HG03457 (cell line): ENCODE measurements at regions not wholly inside any gene's neighbourhood (a gene's known extent, or its start where the extent isn't known, plus 50 kb on each side); places are given as distances from the start of the nearest gene placed in this dataset.
"Not testable (repeated sequence)": the region's sequence is repeated elsewhere in the genome, so short reads cannot be mapped to it uniquely, and the experiment has no call there.

Experiments used
- ATAC-seq: cut with Tn5 transposase; IDR thresholded peaks from one replicate; pipeline ENCODE4 v1.9.1; 2021; ENCODE audit warnings: moderate number of reproducible peaks; ENCODE audit not compliant: unreplicated experiment

GRCh38 chr22:47356511-47357011, 594.1 kb downstream of the TBC1D22A start:
- ATAC-seq, result no peak

DNA sequence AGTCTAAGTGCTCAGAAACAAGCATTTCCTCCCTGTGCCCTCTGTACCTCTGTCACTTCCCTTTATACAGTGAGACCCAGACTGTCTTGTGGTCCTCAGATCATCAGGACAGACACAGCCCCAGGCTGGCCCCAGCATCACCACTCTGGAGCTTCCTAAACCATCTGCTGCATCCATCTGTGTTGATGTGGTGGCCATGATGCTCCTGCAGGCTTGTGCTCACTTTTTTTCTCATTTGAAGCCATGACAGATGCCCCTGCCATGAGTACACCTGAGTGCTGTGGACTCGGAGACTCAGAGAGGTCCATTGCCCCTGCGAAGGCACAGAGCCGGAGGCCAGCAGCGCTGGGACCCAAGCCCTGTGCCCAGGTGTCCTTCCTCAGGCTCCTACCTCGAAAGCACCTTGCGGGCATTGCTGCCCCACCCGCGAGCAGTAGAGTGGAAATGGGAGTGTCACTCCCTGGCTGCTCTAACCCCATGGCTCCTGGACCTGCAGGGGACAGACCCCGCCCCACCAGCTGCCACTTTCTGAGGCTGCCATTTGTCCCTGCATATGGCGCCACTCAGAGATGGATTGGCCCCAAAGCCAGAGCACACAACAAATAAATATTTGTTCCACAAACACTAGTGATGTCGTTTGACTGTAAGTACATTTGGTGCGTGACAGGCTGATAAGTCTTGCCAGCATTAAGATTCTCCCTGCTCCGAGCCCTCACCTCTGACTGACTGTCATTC, 593.5 kb downstream of the TBC1D22A start:
- no peak for ATAC-seq

GRCh38 chr22:47355388-47355725, 592.9 kb downstream of the TBC1D22A start:
- ATAC-seq, result no peak

DNA sequence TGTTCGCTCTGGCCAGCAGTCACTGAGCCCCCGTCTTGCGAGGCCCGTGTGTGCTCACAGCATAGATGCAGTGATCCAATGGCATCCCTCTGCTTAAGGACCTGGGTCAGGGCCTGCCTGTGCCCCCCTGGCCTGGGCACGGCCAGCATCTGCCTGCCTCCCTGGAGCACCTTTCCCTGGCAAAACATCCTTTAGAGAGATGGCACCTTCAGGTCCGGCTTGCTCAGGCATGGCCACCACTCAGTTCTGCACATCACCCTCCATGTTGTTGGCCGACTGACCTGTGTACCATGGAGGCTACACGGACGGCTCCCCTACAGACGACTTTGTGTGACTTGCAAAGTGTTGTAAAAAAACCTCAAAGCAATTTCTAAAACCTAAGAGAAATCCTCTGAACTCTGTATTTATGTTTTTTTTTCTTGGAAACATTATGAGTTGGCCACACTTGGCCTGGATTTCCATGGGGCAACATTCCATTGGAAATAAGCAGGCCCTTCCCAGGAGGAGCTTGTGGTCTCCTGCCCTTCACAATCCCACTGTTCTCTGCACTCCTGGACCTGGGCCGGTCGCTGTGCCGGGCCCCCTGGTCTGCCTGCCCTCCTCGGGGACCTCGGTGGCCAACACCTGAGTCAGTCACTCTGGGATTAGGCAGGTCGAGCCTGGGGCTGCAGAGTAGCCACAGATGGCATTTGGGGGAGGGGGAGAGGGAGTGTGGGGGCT, 592.4 kb downstream of the TBC1D22A start:
- no peak for ATAC-seq

DNA sequence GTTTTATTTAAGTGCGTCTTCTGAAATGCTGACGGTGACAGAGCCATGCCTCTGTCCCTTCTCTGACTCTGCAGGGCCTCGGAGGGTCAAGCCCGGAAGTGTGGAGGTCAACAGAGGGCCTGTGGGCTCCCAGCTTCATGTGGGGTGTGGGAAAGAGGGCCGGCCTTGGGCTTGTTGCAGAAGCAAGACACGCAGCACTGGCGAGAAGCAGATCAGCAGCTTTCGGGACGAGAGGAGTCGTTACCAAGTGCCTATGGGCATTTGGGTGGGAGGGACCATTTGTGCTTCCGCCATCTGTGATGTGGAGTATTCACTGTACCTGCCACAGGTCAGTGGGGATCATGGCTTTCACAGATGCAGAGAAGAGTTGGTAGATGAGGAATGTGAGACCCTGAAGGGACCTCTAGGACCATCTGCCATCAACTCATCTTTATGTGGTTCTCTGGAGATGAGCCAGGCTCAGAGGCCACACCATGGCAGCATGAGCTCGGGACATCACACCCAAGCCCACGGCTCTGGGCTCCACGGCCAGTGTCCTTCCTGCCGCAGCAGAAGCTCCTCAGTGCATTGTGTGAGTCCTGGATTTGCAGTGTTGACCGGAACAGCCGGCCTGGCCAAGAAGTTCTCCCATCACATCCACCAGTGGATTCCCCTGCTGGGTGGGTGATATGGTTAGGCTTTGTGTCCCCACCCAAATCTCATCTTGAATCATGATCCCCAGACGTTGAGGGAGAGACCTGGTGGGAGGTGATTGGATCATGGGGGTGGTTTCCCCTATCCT, 590.7 kb downstream of the TBC1D22A start:
- no peak for ATAC-seq

DNA sequence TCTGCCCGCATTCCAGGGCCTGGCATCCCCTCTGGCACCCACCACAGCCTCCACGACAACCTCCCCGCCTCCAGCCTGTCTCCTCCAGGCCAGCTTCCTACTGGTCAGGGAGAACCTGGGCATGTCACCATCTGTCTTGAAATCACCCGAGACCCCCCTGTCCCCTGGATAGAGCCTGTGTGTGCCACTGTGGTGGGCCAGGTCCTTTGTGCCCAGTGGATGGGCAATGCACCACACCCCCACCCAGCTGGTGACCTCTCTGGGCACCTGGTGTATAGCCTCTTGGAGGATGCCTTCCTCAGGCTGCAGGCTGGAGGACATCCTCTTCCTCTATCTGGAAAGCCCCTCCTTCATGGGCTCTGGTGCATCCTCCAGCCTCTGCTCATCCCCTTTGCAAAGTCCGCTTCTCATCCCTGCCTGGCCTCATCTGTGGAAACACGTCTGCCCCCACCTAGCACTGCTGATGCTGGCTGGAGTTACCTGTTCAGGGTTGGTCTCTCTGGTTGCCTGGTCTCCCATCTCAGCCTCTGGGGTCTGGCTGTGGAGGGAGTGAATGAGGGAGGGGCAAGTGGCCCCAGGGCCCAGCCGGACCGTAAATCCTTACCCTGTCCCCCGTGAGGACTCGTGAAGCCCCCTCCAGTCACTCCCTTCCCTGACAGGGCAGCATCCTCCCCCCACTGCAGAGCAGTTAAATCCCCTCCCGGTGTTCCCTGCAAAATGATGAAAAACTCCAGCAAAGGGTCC, 589.6 kb downstream of the TBC1D22A start:
- no peak for ATAC-seq

GRCh38 chr22:47346287-47346686, 583.8 kb downstream of the TBC1D22A start:
- not testable (repeated sequence) for ATAC-seq

DNA sequence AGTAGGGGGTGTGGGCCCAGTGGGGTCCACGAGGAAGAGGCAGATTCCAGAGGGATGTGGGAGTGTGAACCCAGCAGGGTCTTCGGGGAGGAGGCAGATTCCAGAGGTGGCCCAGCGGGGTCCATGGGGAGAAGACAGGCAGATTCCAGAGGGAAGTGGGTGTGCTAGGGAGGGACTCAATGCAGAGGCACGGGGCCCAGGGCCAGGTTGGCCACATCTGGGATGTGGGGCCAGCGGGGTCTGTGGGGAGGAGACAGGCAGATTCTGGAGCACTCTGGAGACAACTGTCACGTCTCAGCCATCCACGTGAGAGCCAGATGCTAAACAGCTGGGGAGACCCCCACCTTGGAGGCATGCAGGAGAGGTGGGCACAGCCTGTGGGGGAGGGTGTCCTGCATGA, 582.6 kb downstream of the TBC1D22A start:
- ATAC-seq, result no peak

GRCh38 chr22:47344414-47344813, 582.0 kb downstream of the TBC1D22A start:
- ATAC-seq, result no peak

DNA sequence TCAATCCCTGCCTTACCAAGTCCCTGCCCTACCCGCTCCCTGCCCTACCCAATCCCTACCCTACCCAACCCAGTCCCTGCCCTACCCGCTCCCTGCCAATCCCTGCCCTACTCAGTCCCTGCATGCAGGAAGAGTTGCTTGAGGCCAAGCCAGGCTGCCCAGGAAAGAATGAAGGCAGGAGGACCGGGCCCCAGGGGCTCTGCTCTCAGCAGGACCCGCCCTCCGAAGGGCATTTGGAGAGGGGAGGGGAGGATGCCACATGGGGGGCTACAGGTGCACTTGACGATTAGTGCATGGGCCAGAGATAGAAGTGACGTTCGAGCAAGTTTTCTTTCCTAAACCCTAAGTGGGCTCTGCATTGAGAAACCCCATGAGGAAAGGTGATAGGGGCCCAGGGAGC, 581.2 kb downstream of the TBC1D22A start:
- no peak for ATAC-seq

GRCh38 chr22:47342446-47342845, 580.0 kb downstream of the TBC1D22A start:
- ATAC-seq, result no peak

- ATAC-seq, result no peak
Observed at GRCh38 chr22:47341464-47341863, 579.0 kb downstream of the TBC1D22A start.

DNA sequence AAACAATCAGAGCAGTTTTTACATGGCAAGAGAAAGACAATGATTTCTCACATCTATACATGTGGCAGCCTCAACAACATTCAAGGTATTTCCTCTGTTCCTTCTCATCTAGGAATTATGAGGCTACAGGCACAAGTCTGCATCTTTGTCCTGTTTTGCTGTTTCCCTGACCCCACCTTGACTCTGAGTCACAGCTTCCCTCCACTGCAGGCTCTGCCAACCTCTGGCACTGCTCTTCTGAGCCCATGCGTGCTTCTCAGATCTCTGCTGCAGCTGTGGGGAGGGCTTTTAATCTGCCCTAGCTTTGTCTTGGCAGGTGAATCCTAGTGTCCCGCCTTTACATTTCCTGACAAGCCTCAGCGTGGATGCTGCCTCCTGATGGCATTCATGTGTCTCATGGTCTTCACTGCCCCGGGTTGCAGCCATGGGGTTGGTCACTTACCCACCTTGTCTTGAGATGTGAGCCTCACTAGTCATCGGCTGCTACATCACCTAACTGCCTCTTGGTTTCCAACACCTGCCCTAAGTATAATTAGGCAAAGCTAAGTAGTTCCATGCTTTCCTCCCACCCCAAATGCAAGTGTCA, 578.5 kb downstream of the TBC1D22A start:
- no peak for ATAC-seq

DNA sequence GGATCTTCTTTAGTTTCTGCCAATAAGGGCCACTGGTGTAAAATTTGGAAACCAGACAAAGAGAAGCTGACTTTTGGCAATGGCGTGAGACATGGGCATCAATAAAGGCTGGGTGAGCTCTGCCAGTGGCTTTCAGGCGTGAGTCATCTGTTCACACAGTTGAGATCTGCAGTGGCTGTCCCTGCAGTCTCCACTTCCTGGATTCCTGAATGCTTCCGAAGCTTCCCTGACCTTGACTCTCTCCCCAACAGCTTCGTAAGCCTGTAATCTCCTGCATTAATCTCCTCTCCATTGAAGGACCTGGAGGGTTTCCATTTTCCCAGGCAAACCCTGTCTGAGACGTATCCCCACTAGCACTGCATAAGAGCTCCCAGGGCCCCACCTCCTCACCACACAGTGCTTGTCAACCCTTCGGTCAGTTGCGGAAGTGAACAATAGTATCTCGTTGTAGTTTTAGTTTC, 574.7 kb downstream of the TBC1D22A start:
- ATAC-seq, result no peak

GRCh38 chr22:47335958-47336357, 573.5 kb downstream of the TBC1D22A start:
- ATAC-seq, result no peak

- ATAC-seq, result no peak
Observed at GRCh38 chr22:47335460-47335859, 573.0 kb downstream of the TBC1D22A start.

DNA sequence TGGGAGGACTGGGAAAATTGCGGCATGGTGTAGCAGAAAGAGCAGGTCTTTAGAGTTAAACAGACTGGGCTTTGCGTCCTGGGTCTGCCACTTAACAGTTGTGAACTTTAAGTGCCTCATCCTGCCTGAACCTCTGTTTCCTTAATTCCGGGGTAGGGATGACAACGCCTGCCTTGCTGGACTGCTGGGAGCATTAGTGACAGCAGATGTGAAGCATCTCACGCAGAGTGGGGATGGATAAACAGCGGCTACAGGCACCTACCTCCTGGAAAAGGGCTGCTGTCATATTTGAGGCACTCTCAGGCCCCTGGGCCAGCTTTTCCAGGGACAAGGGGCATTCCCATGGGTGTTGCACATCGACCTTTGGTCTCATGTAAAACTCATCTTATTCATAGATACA, 572.2 kb downstream of the TBC1D22A start:
- ATAC-seq, result no peak

DNA sequence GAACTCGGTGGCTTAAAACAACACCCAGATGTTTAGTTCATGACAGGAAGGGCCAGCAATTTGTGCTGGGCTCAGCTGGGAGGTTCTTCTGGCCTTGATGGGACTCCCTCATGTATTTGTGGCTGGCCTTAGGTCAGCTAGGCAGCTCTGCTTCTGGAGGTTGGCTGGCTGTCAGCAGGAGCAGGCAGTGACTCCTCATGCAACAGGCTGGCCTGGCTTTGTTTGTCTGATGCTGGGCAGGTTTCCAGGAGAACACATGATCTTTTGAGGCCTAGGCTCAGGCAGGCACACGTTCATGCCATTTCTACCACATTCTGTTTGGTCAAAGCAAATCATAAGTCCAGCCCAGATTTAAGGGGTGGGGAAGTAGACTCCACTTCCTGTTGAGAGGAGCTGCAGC, 571.2 kb downstream of the TBC1D22A start:
- no peak for ATAC-seq

DNA sequence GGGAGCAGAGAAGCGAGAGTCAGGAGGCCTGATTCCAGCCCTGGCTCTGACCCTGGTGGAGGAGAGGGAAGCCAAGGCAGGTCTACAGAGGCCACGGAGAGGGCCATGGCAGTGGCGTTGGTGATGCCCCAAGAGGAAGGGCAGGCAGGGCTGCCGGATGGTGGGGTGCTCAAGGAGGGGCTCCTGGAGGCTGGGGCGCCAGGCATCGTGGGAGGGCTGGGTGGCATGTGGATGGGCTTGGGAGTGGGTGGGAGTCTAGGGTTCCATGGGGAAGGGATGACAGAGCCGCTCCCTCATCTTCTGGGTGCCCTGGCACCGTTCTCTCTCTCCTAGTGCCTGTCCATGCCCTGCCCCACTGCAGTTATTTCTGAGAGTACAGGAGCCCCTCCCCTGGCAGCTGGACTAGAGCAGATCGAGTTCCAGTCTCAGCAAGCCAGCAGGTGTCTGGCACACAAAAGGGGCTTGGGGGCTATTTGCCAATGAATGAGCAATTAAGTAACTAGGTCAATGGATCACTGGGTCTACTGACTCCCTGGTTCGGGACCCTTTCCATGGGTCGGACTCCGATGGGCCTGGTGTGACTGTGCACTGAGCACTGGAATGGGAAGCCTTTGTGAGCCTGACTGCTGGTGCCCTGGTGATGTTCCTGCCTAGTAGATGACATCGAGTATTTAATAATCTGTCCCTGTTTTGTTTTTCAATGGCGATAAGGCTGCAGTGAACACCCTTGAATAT, 570.0 kb downstream of the TBC1D22A start:
- no peak for ATAC-seq

DNA sequence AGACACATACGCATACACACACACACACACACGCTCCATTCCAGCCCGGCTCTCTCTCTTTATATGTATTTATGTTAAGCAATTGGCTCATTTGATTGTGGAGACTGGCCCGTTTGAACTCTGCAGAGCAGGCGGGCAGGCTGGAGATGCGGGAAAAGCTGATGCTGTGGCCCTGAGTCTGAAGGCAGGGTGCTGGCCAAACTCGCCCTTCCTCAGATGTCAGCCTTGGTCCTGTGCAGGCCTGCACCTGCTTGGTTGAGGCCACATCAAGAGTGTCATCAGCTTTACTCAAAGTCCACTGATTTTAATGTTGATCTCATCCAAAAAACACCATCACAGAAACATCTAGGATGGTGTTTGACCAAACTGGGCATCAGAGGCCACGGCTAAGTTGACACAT, 569.3 kb downstream of the TBC1D22A start:
- ATAC-seq, result no peak
